Coronary artery (tissue), 2 donors: ENCODE measurements at regions not wholly inside any gene's neighbourhood (a gene's known extent, or its start where the extent isn't known, plus 50 kb on each side); places are given as distances from the start of the nearest gene placed in this dataset.

ENCODE experiments used
- DNase-seq: peaks from one replicate; pipeline ENCODE4 v3.0.0-alpha.2; 2017; ENCODE audit warnings: low spot score
- H3K27ac ChIP-seq, 2 donors: fragments of 200-600 bp; sonication (generic); one replicate each; pipeline ENCODE4 v1.5.1; 2016 to 2019
- H3K4me3 ChIP-seq: fragments of 200-600 bp; sonication (generic); 2 replicates; pipeline ENCODE4 v1.5.1; 2016; ENCODE audit warnings: mild to moderate bottlenecking, moderate library complexity
- TF ChIP-seq, protein P1 (sequence below): fragments of 200-600 bp; sonication (generic); IDR thresholded peaks from one replicate; pipeline ENCODE4 v1.5.1; 2019; ENCODE audit warnings: antibody characterized with exemption

DNA sequence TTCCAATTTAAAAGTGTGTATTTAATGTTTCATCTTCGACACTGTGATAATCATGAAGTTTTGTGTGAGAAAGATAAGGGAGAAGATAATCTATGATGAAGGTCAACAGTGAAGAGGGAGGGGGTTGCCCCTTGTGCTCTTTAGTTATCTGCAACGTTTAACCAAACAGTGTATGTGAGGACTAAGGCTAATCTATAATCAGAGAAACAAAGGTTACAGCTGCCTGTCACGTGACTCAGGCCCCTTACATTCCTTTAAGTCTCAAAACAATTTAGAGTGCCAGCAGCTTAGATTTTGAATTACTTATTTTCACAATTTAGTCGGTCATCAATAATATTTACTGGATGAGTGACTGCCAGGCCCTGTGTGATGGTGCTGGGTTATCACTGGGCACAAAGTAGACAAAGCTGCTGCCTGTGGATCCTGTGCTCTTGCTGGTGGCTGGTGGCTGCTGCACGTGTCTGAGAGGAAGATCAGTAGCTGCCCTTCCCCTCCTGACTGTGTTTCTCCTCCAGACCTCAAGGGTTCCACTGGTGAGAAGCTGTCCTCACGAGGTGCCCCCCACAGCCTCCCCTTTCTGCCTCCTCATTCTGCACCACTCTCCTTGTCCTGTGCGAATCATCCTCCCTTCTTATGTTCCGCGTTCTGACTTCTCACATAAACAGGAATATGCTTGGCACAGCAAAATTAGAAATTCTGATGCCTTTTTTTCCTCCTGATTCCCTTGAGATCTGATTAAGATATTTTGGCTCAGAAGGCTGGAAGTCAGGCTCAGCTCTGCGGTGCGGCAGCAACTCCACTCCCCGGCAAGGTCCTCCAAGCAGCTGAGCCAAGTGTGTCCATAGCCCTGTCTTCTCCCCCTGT lies 331.1 kb upstream of the B3GAT1 start:
- H3K4me3 ChIP-seq, result no peak overlapping the region
- TF ChIP-seq, protein P1, sequence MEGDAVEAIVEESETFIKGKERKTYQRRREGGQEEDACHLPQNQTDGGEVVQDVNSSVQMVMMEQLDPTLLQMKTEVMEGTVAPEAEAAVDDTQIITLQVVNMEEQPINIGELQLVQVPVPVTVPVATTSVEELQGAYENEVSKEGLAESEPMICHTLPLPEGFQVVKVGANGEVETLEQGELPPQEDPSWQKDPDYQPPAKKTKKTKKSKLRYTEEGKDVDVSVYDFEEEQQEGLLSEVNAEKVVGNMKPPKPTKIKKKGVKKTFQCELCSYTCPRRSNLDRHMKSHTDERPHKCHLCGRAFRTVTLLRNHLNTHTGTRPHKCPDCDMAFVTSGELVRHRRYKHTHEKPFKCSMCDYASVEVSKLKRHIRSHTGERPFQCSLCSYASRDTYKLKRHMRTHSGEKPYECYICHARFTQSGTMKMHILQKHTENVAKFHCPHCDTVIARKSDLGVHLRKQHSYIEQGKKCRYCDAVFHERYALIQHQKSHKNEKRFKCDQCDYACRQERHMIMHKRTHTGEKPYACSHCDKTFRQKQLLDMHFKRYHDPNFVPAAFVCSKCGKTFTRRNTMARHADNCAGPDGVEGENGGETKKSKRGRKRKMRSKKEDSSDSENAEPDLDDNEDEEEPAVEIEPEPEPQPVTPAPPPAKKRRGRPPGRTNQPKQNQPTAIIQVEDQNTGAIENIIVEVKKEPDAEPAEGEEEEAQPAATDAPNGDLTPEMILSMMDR, result no peak
- H3K27ac ChIP-seq, result peak overlapping the region in 1 of 2 donors; percentile 10
- DNase-seq, result no peak

DNA sequence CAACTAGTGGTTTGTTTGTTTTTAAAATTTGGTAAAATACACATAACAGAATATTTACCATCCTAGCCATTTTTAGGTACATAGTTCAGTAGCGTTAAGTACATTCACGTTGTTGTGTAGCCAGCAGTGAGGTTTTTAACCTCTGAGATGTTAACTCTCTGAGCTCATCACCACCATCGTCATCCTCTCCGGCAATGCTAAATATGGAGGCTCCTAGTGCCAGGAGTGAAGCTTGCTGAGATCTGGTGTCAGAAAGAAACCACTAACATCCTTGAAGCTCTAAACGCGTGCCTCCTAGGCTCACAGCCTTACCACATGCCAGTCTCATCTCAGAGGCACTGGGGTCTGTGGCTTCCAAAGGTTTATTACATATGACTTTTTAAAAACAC lies 330.2 kb upstream of the B3GAT1 start:
- TF ChIP-seq, protein P1, result no peak
- Histone ChIP-seq H3K4me3 (no peak overlapping the region), H3K27ac (peak overlapping the region; percentile 60 to 79)
- no peak for DNase-seq

DNA sequence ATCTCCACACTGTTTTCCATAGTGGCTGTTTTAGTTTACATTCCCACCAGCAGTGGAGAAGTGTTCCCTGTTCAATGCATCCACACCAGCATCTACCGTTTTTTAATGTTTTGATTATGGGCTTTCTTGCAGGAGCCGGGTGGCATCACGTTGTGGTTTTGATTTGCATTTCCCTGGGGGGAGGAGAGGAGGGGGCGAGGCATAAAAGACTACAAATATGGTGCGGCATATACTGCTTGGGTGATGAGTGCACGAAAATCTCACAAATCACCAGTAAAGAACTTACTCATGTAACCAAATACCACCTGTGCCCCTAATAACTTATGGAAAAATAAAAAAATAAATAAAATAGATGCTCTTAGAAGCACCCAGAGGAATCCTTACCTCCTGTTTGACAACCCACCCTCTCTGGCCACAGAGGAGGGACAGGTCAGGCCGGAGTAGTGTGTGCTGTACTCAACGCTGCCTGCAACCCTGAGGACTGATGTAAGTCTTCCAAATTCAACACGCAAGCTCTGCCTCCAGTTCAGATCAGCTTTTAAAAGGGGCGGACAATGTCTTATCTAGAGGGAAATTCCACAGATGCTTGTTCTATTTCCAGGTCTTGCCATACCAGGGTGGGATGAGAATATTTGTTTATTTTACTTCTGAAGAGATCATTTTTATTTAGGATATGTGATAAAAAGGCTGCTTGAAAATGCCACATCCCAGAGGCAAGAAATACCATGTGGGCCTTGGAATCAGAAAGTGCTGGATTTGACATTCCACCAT lies 329.6 kb upstream of the B3GAT1 start:
- DNase-seq, result no peak
- peak overlapping the region; percentile 60 to 79 for H3K27ac ChIP-seq
- TF ChIP-seq, protein P1, result no peak
- no peak overlapping the region for H3K4me3 ChIP-seq

DNA sequence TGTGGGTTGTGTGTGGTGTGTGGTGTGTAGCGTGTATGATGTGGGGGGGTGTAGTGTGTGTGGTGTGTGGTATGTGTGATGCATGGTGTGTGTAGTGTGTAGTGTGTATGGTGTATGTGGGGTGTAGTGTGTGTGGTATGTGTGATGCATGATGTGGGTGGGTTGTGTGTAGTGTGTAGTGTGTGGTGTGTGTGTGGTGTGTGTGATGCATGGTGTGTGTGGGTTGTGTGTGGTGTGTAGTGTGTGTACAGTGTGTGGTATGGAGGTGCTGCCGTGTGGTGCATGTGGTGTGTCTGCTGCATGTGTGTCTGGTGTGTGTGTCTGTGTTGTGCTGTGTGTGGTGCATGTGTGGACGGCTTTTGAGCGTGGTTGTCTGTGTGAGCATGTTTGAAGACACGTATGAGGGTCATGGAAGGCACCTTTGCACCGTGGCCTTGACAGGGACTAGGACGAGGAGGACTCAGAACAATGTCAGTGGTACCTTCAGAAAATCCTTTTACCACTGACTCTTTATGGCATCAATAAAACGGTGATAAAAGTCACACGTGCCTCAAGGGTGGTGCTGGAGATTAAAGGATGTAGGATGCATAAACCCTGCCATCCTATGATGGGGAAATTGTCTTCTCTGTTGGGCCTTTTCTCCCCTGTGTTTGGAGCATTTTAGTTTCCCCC lies 328.7 kb upstream of the B3GAT1 start:
- DNase-seq, result no peak
- Histone ChIP-seq H3K27ac (peak overlapping the region in 1 of 2 donors; percentile 79), H3K4me3 (no peak overlapping the region)
- TF ChIP-seq, protein P1, result no peak

DNA sequence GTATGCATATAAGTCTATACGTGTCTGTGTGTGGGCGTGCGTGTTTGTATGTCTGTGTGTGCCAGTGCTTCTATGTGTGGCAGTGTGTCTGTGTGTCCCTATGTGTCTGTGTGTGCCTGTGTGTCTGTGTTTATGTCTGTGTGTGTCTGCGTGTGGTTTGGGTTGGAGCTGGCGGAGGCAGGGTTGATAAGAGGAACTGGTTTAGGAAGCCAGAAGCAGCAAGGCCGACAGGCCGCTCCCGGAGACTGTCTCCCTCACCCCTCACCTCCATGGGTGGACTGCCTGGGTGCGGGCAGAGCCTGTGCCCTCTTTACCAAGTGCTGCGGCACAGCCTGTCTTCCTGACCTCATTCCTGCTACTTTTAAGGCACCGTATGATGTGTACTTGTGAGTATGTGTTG lies 327.1 kb upstream of the B3GAT1 start:
- TF ChIP-seq, protein P1, result no peak
- Histone ChIP-seq H3K4me3 (no peak overlapping the region), H3K27ac (peak overlapping the region in 1 of 2 donors; percentile 12)
- no peak for DNase-seq

GRCh38 chr11:134738581-134738980 lies 326.5 kb upstream of the B3GAT1 start:
- TF ChIP-seq, protein P1, result no peak
- no peak for DNase-seq
- no peak overlapping the region for H3K4me3 ChIP-seq

More at GRCh38 chr11:134738581-134738980, 326.5 kb upstream of the B3GAT1 start:
- H3K27ac ChIP-seq, result no peak overlapping the region
